PC-3 (cell line): ENCODE measurements at regions not wholly inside any gene's neighbourhood (a gene's known extent, or its start where the extent isn't known, plus 50 kb on each side); places are given as distances from the start of the nearest gene placed in this dataset.

Source experiments
- ATAC-seq: fragments of 200-7000 bp; cut with Tn5 transposase; 2 replicates; pipeline ENCODE4 v1.9.1; 2020; ENCODE audit warnings: mild to moderate bottlenecking, moderate library complexity
- BruUV-seq: library from RNA; stranded (reverse); fragments of 400-500 nt; replicated peaks from 2 replicates; lab custom pipeline; 2021; lab: Mats Ljungman, UMichigan
- CTCF ChIA-PET: fragments of 300-600 bp; sonication (Branson Sonifier 250); formaldehyde crosslinking; loops from one replicate; lab custom pipeline; 2022; ENCODE audit warnings: antibody characterized with exemption; lab: Charles Lee
- POLR2A ChIA-PET: fragments of 300-600 bp; sonication (Branson Sonifier 250); formaldehyde crosslinking; loops from one replicate; lab custom pipeline; 2022; ENCODE audit warnings: antibody characterized with exemption; ENCODE audit not compliant: unreplicated experiment; lab: Charles Lee
- DNase-seq: peaks from one replicate; pipeline ENCODE4 v3.0.0-alpha.2; 2015
- H2AFZ ChIP-seq: fragments of 300-600 bp; sonication (generic); 2 replicates; pipeline ENCODE4 v1.6.0; 2016; ENCODE audit warnings: antibody characterized with exemption, low read length
- H3F3A ChIP-seq: fragments of 300-600 bp; sonication (generic); one replicate; pipeline ENCODE4 v1.6.0; 2017; ENCODE audit warnings: antibody characterized with exemption, low read length, control low read depth, mild to moderate bottlenecking; ENCODE audit not compliant: unreplicated experiment
- H3K27ac ChIP-seq: fragments of 300-600 bp; sonication (generic); 2 replicates; pipeline ENCODE4 v1.5.1; 2016; ENCODE audit warnings: mild to moderate bottlenecking, low read length
- H3K27me3 ChIP-seq: fragments of 300-600 bp; sonication (generic); 2 replicates; pipeline ENCODE4 v1.6.1; 2016; ENCODE audit warnings: low read length, mixed read lengths
- H3K36me3 ChIP-seq: fragments of 300-600 bp; sonication (generic); 2 replicates; pipeline ENCODE4 v1.6.1; 2016; ENCODE audit warnings: low read depth, mixed run types, low read length, mixed read lengths
- H3K4me1 ChIP-seq: fragments of 300-600 bp; sonication (generic); 2 replicates; pipeline ENCODE4 v1.5.1; 2016; ENCODE audit warnings: low read length; ENCODE audit not compliant: insufficient read depth
- H3K4me2 ChIP-seq: fragments of 300-600 bp; sonication (generic); 2 replicates; pipeline ENCODE4 v1.6.0; 2016; ENCODE audit warnings: low read length
- H3K4me3 ChIP-seq: fragments of 300-600 bp; sonication (generic); 2 replicates; pipeline ENCODE4 v1.5.1; 2016; ENCODE audit warnings: mild to moderate bottlenecking, low read length, mixed read lengths
- H3K79me2 ChIP-seq: fragments of 300-600 bp; sonication (generic); 2 replicates; pipeline ENCODE4 v1.6.1; 2017; ENCODE audit warnings: low read length, mixed read lengths
- H3K9ac ChIP-seq: fragments of 300-600 bp; sonication (generic); 2 replicates; pipeline ENCODE4 v1.6.0; 2016; ENCODE audit warnings: mild to moderate bottlenecking, low read length
- H3K9me2 ChIP-seq: fragments of 300-600 bp; sonication (generic); replicated peaks from 2 replicates; pipeline ENCODE4 v1.6.1; 2016; ENCODE audit warnings: mixed run types, low read length, mixed read lengths
- H3K9me3 ChIP-seq: fragments of 300-600 bp; sonication (generic); 2 replicates; pipeline ENCODE4 v1.6.1; 2016; ENCODE audit warnings: low read length, mixed read lengths
- H4K20me1 ChIP-seq: fragments of 300-600 bp; sonication (generic); 2 replicates; pipeline ENCODE4 v1.6.1; 2016; ENCODE audit warnings: low read length, mixed read lengths
- EZH2 ChIP-seq: fragments of 300-600 bp; sonication (generic); IDR thresholded peaks from one replicate; pipeline ENCODE4 v1.6.1; 2017; ENCODE audit warnings: antibody characterized with exemption, mild to moderate bottlenecking, low read length; ENCODE audit not compliant: unreplicated experiment
- EZH2phosphoT487 ChIP-seq: fragments of 300-600 bp; sonication (generic); IDR thresholded peaks from 2 replicates; pipeline ENCODE4 v1.6.1; 2018; ENCODE audit warnings: mild to moderate bottlenecking, antibody characterized with exemption, low read length, borderline replicate concordance
- intact Hi-C: fragments of 100-400 bp; cut with micrococcal nuclease; formaldehyde crosslinking; loops from 2 replicates; pipeline ENCODE4 v1.9.0; 2023
- TF ChIP-seq, protein P1 (sequence below): fragments of 300-600 bp; sonication (generic); conservative IDR thresholded peaks from 2 replicates; pipeline ENCODE4 v1.5.1; 2017; ENCODE audit warnings: antibody characterized with exemption, low read depth, mild to moderate bottlenecking, low read length

DNA sequence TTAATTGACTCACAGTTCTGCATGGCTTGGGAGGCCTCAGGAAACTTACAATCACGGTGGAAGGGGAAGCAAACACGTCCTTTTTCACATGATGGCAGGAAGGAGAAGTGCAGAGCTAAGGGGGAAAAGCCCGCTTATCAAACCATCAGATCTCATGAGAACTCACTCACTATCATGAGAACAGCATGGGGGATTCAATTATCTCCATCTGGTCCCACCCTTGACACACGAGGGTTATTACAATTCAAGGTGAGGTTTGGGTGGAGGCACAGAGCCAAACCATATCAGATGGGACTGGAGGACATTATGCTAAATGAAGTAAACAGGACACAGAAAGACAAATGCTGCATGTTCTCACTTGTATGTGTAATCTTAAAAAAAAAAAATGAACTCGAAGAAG, 141.4 kb upstream of the HABP2 start:
- Histone ChIP-seq H3K9ac (no peak overlapping the region), H3K4me2 (no peak overlapping the region), H3K36me3 (no peaks in the 10 kb centered on the region), H4K20me1 (no peaks in the 10 kb centered on the region), H3K4me3 (no peak overlapping the region), H3K9me3 (no peaks in the 10 kb centered on the region), H3K79me2 (no peaks in the 10 kb centered on the region), H3K27me3 (no peaks in the 10 kb centered on the region), H3K9me2 (no peaks in the 10 kb centered on the region), H2AFZ (no peak overlapping the region), H3K27ac (no peak overlapping the region), H3F3A (no peaks in the 10 kb centered on the region), H3K4me1 (peaks cover 11% of the 10 kb centered on the region; the same call in 1 of the 2 replicates)
- ChIA-PET POLR2A (no interaction called here), CTCF (no interaction called here)
- intact Hi-C loops: no loop called here
- no TSS peak for BruUV-seq
- no peak for TF ChIP-seq EZH2phosphoT487
- no peak for TF ChIP-seq EZH2
- TF ChIP-seq, protein P1, sequence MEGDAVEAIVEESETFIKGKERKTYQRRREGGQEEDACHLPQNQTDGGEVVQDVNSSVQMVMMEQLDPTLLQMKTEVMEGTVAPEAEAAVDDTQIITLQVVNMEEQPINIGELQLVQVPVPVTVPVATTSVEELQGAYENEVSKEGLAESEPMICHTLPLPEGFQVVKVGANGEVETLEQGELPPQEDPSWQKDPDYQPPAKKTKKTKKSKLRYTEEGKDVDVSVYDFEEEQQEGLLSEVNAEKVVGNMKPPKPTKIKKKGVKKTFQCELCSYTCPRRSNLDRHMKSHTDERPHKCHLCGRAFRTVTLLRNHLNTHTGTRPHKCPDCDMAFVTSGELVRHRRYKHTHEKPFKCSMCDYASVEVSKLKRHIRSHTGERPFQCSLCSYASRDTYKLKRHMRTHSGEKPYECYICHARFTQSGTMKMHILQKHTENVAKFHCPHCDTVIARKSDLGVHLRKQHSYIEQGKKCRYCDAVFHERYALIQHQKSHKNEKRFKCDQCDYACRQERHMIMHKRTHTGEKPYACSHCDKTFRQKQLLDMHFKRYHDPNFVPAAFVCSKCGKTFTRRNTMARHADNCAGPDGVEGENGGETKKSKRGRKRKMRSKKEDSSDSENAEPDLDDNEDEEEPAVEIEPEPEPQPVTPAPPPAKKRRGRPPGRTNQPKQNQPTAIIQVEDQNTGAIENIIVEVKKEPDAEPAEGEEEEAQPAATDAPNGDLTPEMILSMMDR: no peak
- DNase-seq: no peak
- ATAC-seq: no peak

DNA sequence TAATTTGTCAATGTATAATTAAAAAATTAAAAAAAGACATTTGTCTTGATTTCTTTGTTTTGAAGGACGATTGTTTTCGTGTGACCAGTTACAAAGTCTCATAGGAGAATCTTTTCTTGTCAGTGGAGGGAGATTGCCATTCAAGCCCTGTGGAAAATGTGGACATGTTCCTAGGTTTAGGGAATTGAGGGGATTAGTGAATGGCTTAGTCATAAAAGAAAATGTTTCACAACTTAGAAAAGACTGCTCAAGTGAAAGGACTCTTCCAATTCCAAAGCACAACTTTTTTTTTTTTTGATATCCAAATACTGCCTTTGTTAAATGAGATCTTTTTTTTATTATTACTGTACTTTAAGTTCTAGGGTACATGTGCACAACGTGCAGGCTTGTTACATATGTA, 140.7 kb upstream of the HABP2 start:
- no peak overlapping the region for H3K4me2 ChIP-seq
- no peak for TF ChIP-seq EZH2phosphoT487
- no peak for TF ChIP-seq EZH2
- TF ChIP-seq, protein P1: no peak
- intact Hi-C loops: no loop called here

DNA sequence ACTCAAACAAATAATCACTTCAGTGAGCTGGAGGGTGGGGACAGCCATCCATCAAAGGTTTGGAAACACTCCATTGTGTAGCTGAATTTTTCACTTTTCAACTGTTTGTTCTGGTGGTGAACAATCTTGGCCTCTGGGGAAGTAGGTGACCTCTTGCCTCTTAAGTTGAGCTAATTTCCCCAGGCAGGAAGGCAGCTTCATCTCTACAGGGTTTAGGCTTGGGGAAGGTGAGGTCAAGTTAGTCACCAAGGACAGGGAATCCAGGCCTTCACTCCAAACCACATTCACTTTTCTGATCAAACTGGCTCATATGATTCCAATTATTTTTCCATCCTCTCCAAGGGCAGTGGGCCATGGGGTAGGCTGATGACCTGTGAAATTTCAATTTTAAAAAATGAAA, 138.3 kb upstream of the HABP2 start:
- POLR2A ChIA-PET: no interaction called here

More for the DNA sequence above, 140.7 kb upstream of the HABP2 start:
- no peak overlapping the region for H3K27ac ChIP-seq
- H4K20me1 ChIP-seq: no peaks in the 10 kb centered on the region
- H3K36me3 ChIP-seq: no peaks in the 10 kb centered on the region
- no peaks in the 10 kb centered on the region for H3K27me3 ChIP-seq
- peaks cover 11% of the 10 kb centered on the region; the same call in 1 of the 2 replicates for H3K4me1 ChIP-seq
- CTCF ChIA-PET: no interaction called here
- POLR2A ChIA-PET: no interaction called here
- no peak for DNase-seq
- no TSS peak for BruUV-seq
- no peak overlapping the region for H3K4me3 ChIP-seq
- no peaks in the 10 kb centered on the region for H3K9me2 ChIP-seq
- H2AFZ ChIP-seq: no peak overlapping the region
- no peak for ATAC-seq
- H3F3A ChIP-seq: no peaks in the 10 kb centered on the region
- no peaks in the 10 kb centered on the region for H3K79me2 ChIP-seq
- no peak overlapping the region for H3K9ac ChIP-seq
- no peaks in the 10 kb centered on the region for H3K9me3 ChIP-seq

More for the DNA sequence above, 138.3 kb upstream of the HABP2 start:
- no peaks in the 10 kb centered on the region for H3K36me3 ChIP-seq
- H3K9me3 ChIP-seq: peaks cover 4% of the 10 kb centered on the region
- BruUV-seq: no TSS peak
- H2AFZ ChIP-seq: no peak overlapping the region
- intact Hi-C loops: no loop called here
- no peaks in the 10 kb centered on the region for H3K9me2 ChIP-seq
- no peaks in the 10 kb centered on the region for H3K27me3 ChIP-seq
- CTCF ChIA-PET: no interaction called here
- no peaks in the 10 kb centered on the region for H3K79me2 ChIP-seq
- H3K4me1 ChIP-seq: peaks cover 11% of the 10 kb centered on the region; the same call in 1 of the 2 replicates
- ATAC-seq: no peak
- no peak overlapping the region for H3K9ac ChIP-seq
- TF ChIP-seq, protein P1: no peak
- TF ChIP-seq EZH2phosphoT487: no peak
- TF ChIP-seq EZH2: no peak
- peak; percentile 25 for DNase-seq
- no peaks in the 10 kb centered on the region for H3F3A ChIP-seq
- no peak overlapping the region for H3K27ac ChIP-seq
- no peaks in the 10 kb centered on the region for H4K20me1 ChIP-seq
- H3K4me2 ChIP-seq: no peak overlapping the region
- H3K4me3 ChIP-seq: no peak overlapping the region
